OCI-LY1 (cell line): ENCODE measurements at regions not wholly inside any gene's neighbourhood (a gene's known extent, or its start where the extent isn't known, plus 50 kb on each side); places are given as distances from the start of the nearest gene placed in this dataset.
A peak's percentile ranks its signal among the peaks of the same experiment; 100 is the strongest.

Experiments used
- H2AFZ ChIP-seq: fragments of 200-600 bp; sonication (generic), shearing (Covaris generic); 2 replicates; pipeline ENCODE4 v1.6.0; 2014; ENCODE audit warnings: antibody characterized with exemption, mild to moderate bottlenecking, low read length
- H3F3A ChIP-seq: fragments of 200-600 bp; sonication (generic), shearing (Covaris generic); 2 replicates; pipeline ENCODE4 v1.6.0; 2014; ENCODE audit warnings: mild to moderate bottlenecking, antibody characterized with exemption, low read length, moderate library complexity; ENCODE audit not compliant: insufficient read depth
- H3K27ac ChIP-seq: fragments of 200-600 bp; sonication (generic); 2 replicates; pipeline ENCODE4 v1.5.1; 2014; ENCODE audit warnings: low read length, mixed run types, mild to moderate bottlenecking, low read depth; ENCODE audit not compliant: poor library complexity, severe bottlenecking
- H3K27me3 ChIP-seq: fragments of 200-600 bp; sonication (generic); 2 replicates; pipeline ENCODE4 v1.6.0; 2014; ENCODE audit warnings: antibody characterized with exemption, mild to moderate bottlenecking, low read length, moderate library complexity; ENCODE audit not compliant: insufficient read depth
- H3K36me3 ChIP-seq: fragments of 200-600 bp; sonication (generic); 2 replicates; pipeline ENCODE4 v1.6.1; 2014; ENCODE audit warnings: mild to moderate bottlenecking, antibody characterized with exemption, low read length, moderate library complexity, mixed read lengths; ENCODE audit not compliant: insufficient read depth
- H3K4me1 ChIP-seq: fragments of 200-600 bp; sonication (generic); 2 replicates; pipeline ENCODE4 v1.5.1; 2014; ENCODE audit warnings: mild to moderate bottlenecking, low read length, moderate library complexity; ENCODE audit not compliant: insufficient read depth, severe bottlenecking
- H3K4me2 ChIP-seq: fragments of 200-600 bp; sonication (generic), shearing (Covaris generic); 2 replicates; pipeline ENCODE4 v1.6.1; 2014; ENCODE audit warnings: low read length
- H3K4me3 ChIP-seq: fragments of 200-600 bp; sonication (generic); 2 replicates; pipeline ENCODE4 v1.5.1; 2014; ENCODE audit warnings: low read length, low read depth, mild to moderate bottlenecking, mixed read lengths; ENCODE audit not compliant: poor library complexity, severe bottlenecking
- H3K79me2 ChIP-seq: fragments of 200-600 bp; shearing (Covaris generic); 2 replicates; pipeline ENCODE4 v1.6.1; 2016; ENCODE audit warnings: mixed run types, low read length, mixed read lengths; ENCODE audit not compliant: insufficient read depth
- H3K9ac ChIP-seq: fragments of 200-600 bp; sonication (generic), shearing (Covaris generic); 2 replicates; pipeline ENCODE4 v1.6.1; 2014; ENCODE audit warnings: mild to moderate bottlenecking, low read length, mixed read lengths
- H3K9me2 ChIP-seq: fragments of 200-600 bp; sonication (generic), shearing (Covaris generic); 2 replicates; pipeline ENCODE4 v1.6.1; 2014; ENCODE audit warnings: low read depth, mild to moderate bottlenecking, low read length, mixed read lengths
- H3K9me3 ChIP-seq: fragments of 200-600 bp; shearing (Covaris generic); 2 replicates; pipeline ENCODE4 v1.6.1; 2014; ENCODE audit warnings: low read length, mixed read lengths
- H4K20me1 ChIP-seq: fragments of 200-600 bp; sonication (generic), shearing (Covaris generic); 2 replicates; pipeline ENCODE4 v1.6.0; 2016; ENCODE audit warnings: mild to moderate bottlenecking, low read length; ENCODE audit not compliant: insufficient read depth
- EZH2 ChIP-seq: fragments of 200-600 bp; sonication (generic), shearing (Covaris generic); IDR thresholded peaks from 2 replicates; pipeline ENCODE4 v1.8.0; 2017; ENCODE audit warnings: borderline replicate concordance, mixed run types, mild to moderate bottlenecking, antibody characterized with exemption, low read length, moderate library complexity, mixed read lengths
- TF ChIP-seq, protein P1 (sequence below): fragments of 200-600 bp; sonication (generic), shearing (Covaris generic); IDR thresholded peaks from 2 replicates; pipeline ENCODE4 v1.5.1; 2017; ENCODE audit warnings: mild to moderate bottlenecking, antibody characterized with exemption, low read length, moderate library complexity, mixed read lengths

- Histone ChIP-seq H3K79me2 (no peaks in the 10 kb centered on the region), H2AFZ (no peak overlapping the region), H4K20me1 (no peaks in the 10 kb centered on the region), H3F3A (no peaks in the 10 kb centered on the region), H3K27me3 (no peaks in the 10 kb centered on the region), H3K4me2 (no peak overlapping the region), H3K4me1 (no peaks in the 10 kb centered on the region), H3K27ac (no peak overlapping the region), H3K9me2 (no peaks in the 10 kb centered on the region), H3K4me3 (no peak overlapping the region), H3K9ac (no peak overlapping the region), H3K36me3 (no peaks in the 10 kb centered on the region), H3K9me3 (no peaks in the 10 kb centered on the region)
- TF ChIP-seq EZH2, result no peak
- TF ChIP-seq, protein P1, sequence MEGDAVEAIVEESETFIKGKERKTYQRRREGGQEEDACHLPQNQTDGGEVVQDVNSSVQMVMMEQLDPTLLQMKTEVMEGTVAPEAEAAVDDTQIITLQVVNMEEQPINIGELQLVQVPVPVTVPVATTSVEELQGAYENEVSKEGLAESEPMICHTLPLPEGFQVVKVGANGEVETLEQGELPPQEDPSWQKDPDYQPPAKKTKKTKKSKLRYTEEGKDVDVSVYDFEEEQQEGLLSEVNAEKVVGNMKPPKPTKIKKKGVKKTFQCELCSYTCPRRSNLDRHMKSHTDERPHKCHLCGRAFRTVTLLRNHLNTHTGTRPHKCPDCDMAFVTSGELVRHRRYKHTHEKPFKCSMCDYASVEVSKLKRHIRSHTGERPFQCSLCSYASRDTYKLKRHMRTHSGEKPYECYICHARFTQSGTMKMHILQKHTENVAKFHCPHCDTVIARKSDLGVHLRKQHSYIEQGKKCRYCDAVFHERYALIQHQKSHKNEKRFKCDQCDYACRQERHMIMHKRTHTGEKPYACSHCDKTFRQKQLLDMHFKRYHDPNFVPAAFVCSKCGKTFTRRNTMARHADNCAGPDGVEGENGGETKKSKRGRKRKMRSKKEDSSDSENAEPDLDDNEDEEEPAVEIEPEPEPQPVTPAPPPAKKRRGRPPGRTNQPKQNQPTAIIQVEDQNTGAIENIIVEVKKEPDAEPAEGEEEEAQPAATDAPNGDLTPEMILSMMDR, result no peak
These were observed 83.7 kb downstream of the ZNF330 start for GRCh38 chr4:141304346-141304745.

- H3K36me3 ChIP-seq, result no peaks in the 10 kb centered on the region
- H3K9me2 ChIP-seq, result no peaks in the 10 kb centered on the region
- H2AFZ ChIP-seq, result no peak overlapping the region
- no peaks in the 10 kb centered on the region for H4K20me1 ChIP-seq
- H3K4me3 ChIP-seq, result no peak overlapping the region
- no peak overlapping the region for H3K9ac ChIP-seq
- H3K27ac ChIP-seq, result no peak overlapping the region
- no peaks in the 10 kb centered on the region for H3K4me1 ChIP-seq
- TF ChIP-seq, protein P1, result no peak
- no peak for TF ChIP-seq EZH2
- H3K4me2 ChIP-seq, result no peak overlapping the region
- no peaks in the 10 kb centered on the region for H3K79me2 ChIP-seq
- H3F3A ChIP-seq, result no peaks in the 10 kb centered on the region
- H3K9me3 ChIP-seq, result no peaks in the 10 kb centered on the region
- H3K27me3 ChIP-seq, result no peaks in the 10 kb centered on the region
These were observed 85.6 kb downstream of the ZNF330 start for GRCh38 chr4:141306331-141306730.

DNA sequence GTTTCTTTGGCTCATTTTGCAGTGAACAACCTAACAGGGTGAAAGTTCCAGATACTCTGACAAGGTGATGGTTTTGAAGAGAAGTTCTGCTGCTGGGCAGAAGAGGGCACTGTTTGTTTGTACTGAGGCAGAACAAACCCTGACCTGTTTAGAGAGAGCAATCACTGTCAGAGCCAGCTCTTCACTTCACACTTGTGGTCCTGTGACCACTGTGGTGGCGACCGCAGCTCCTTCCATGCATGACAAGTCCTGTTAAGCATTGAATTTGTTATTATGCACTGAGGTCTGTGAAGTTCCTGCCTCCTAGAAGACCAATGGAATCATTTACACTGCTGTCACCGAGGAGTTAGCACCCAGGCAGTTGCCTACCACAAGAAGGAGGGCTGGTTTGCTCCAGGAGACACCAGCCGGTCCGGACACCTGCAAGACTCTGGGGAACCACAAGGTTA lies 86.6 kb downstream of the ZNF330 start:
- Histone ChIP-seq H3K27ac (no peak overlapping the region), H3K4me3 (no peak overlapping the region), H3F3A (no peaks in the 10 kb centered on the region), H3K9ac (no peak overlapping the region), H3K36me3 (no peaks in the 10 kb centered on the region), H3K9me3 (no peaks in the 10 kb centered on the region), H2AFZ (no peak overlapping the region), H3K79me2 (no peaks in the 10 kb centered on the region), H3K4me2 (no peak overlapping the region), H3K9me2 (no peaks in the 10 kb centered on the region), H3K27me3 (no peaks in the 10 kb centered on the region), H4K20me1 (no peaks in the 10 kb centered on the region), H3K4me1 (no peaks in the 10 kb centered on the region)
- TF ChIP-seq, protein P1, result peak; percentile 65
- TF ChIP-seq EZH2, result no peak
